Mucosa of descending colon (tissue), 3 donors: ENCODE measurements at regions not wholly inside any gene's neighbourhood (a gene's known extent, or its start where the extent isn't known, plus 50 kb on each side); places are given as distances from the start of the nearest gene placed in this dataset.

Experiments used
- ATAC-seq: fragments of 200-7000 bp; cut with Tn5 transposase; one replicate; pipeline ENCODE4 v1.9.1; 2020; ENCODE audit warnings: mild to moderate bottlenecking, moderate library complexity
- DNase-seq, 3 donors: peaks; one replicate each; pipeline ENCODE4 v3.0.0-alpha.2; 2020
- H3K36me3 ChIP-seq: fragments of 200-600 bp; one replicate; pipeline ENCODE4 v1.8.0; 2021; ENCODE audit warnings: low read depth, mild to moderate bottlenecking
- H3K4me1 ChIP-seq: fragments of 200-600 bp; one replicate; pipeline ENCODE4 v1.8.0; 2021; ENCODE audit warnings: low read depth, mild to moderate bottlenecking
- H3K4me3 ChIP-seq: fragments of 200-600 bp; one replicate; pipeline ENCODE4 v1.8.0; 2021; ENCODE audit warnings: mild to moderate bottlenecking
- H3K9me3 ChIP-seq: fragments of 200-600 bp; one replicate; pipeline ENCODE4 v1.8.0; 2021; ENCODE audit warnings: mild to moderate bottlenecking
- CTCF ChIP-seq: fragments of 200-600 bp; IDR thresholded peaks from one replicate; pipeline ENCODE4 v1.8.0; 2022; ENCODE audit warnings: antibody characterized with exemption, mild to moderate bottlenecking
- intact Hi-C, 2 donors: fragments of 100-400 bp; cut with DNase I in 1 of 2; cut with micrococcal nuclease in 1 of 2; formaldehyde crosslinking; loops; one replicate each; pipeline versions ENCODE4 v1.11.0 to v1.11.1; 2022; cut with DNase I, micrococcal nuclease
- donor health status: DM: no; HTN: no; CAD: no; lungs with moderate emphysema.
- donor health status: DM: no; HTN: no; CAD: no.
- donor health status: DM: no; HTN: yes; CAD: no.

- Histone ChIP-seq H3K4me1 (no peaks in the 10 kb centered on the region), H3K4me3 (no peak overlapping the region), H3K9me3 (no peaks in the 10 kb centered on the region), H3K36me3 (no peaks in the 10 kb centered on the region)
- intact Hi-C loops: no loop called here
- ATAC-seq: no peak
- TF ChIP-seq CTCF: no peak
- no peak for DNase-seq
Observed at GRCh38 chr3:88954853-88955252, 152.6 kb upstream of the EPHA3 start.

GRCh38 chr3:88955274-88955673 is 152.1 kb upstream of the EPHA3 start:
- no peak for TF ChIP-seq CTCF
- no peak for ATAC-seq
- no peak overlapping the region for H3K4me3 ChIP-seq
- H3K36me3 ChIP-seq: no peaks in the 10 kb centered on the region
- intact Hi-C loops: no loop called here
- no peaks in the 10 kb centered on the region for H3K9me3 ChIP-seq
- H3K4me1 ChIP-seq: no peaks in the 10 kb centered on the region
- no peak for DNase-seq

GRCh38 chr3:88957711-88958439 is 149.5 kb upstream of the EPHA3 start:
- Histone ChIP-seq H3K9me3 (no peaks in the 10 kb centered on the region), H3K4me1 (no peaks in the 10 kb centered on the region), H3K36me3 (no peaks in the 10 kb centered on the region), H3K4me3 (no peak overlapping the region)
- DNase-seq (no peak), ATAC-seq (no peak)
- TF ChIP-seq CTCF: no peak
- intact Hi-C loops: no loop called here

- H3K4me1 ChIP-seq: no peaks in the 10 kb centered on the region
- no peaks in the 10 kb centered on the region for H3K36me3 ChIP-seq
- ATAC-seq: no peak
- no peak overlapping the region for H3K4me3 ChIP-seq
- no peak for DNase-seq
- no peaks in the 10 kb centered on the region for H3K9me3 ChIP-seq
- TF ChIP-seq CTCF: no peak
- intact Hi-C loops: no loop called here
Observed at GRCh38 chr3:88960019-88960418, 147.4 kb upstream of the EPHA3 start.

- no peak for DNase-seq
- Histone ChIP-seq H3K36me3 (no peaks in the 10 kb centered on the region), H3K4me1 (no peaks in the 10 kb centered on the region), H3K4me3 (no peak overlapping the region), H3K9me3 (no peaks in the 10 kb centered on the region)
- TF ChIP-seq CTCF: no peak
- intact Hi-C loops: no loop called here
- ATAC-seq: no peak
Observed at GRCh38 chr3:88963003-88963402, 144.4 kb upstream of the EPHA3 start.

GRCh38 chr3:88979760-88980159 is 127.7 kb upstream of the EPHA3 start:
- intact Hi-C loops: no loop called here
- no peaks in the 10 kb centered on the region for H3K4me1 ChIP-seq
- no peaks in the 10 kb centered on the region for H3K36me3 ChIP-seq
- peaks cover 4% of the 10 kb centered on the region for H3K9me3 ChIP-seq
- DNase-seq (no peak), ATAC-seq (no peak)
- H3K4me3 ChIP-seq: no peak overlapping the region
- no peak for TF ChIP-seq CTCF
